Retina (tissue), 1 donor: ENCODE measurements at regions not wholly inside any gene's neighbourhood (a gene's known extent, or its start where the extent isn't known, plus 50 kb on each side); places are given as distances from the start of the nearest gene placed in this dataset.

Source experiments
- DNase-seq: peaks from one replicate; pipeline ENCODE4 v3.0.0-alpha.2; 2016

GRCh38 chr16:81185416-81185815 lies 53.1 kb upstream of the BCO1 start:
- DNase-seq, result no peak

GRCh38 chr16:81181013-81181720 lies 57.3 kb upstream of the BCO1 start:
- peak; percentile 53 for DNase-seq

- DNase-seq, result no peak
These were observed 57.9 kb upstream of the BCO1 start for GRCh38 chr16:81180578-81180977.

- no peak for DNase-seq
These were observed 59.3 kb upstream of the BCO1 start for GRCh38 chr16:81179219-81179618.

- no peak for DNase-seq
These were observed 63.1 kb upstream of the BCO1 start for GRCh38 chr16:81175325-81175891.

- no peak for DNase-seq
These were observed 63.7 kb upstream of the BCO1 start for GRCh38 chr16:81174644-81175324.

GRCh38 chr16:81172769-81173658 lies 65.5 kb upstream of the BCO1 start:
- DNase-seq, result no peak

- DNase-seq, result no peak
These were observed 67.7 kb upstream of the BCO1 start for GRCh38 chr16:81170824-81171223.

- no peak for DNase-seq
These were observed 70.1 kb upstream of the BCO1 start for GRCh38 chr16:81168406-81168805.

GRCh38 chr16:81167851-81168250 lies 70.6 kb upstream of the BCO1 start:
- DNase-seq, result no peak

GRCh38 chr16:81166417-81167300 lies 70.5 kb upstream of the GCSH start:
- no peak for DNase-seq

- no peak for DNase-seq
These were observed 69.4 kb upstream of the GCSH start for GRCh38 chr16:81165411-81166097.

GRCh38 chr16:81164958-81165357 lies 68.8 kb upstream of the GCSH start:
- DNase-seq, result no peak

GRCh38 chr16:81164481-81164880 lies 68.3 kb upstream of the GCSH start:
- no peak for DNase-seq

GRCh38 chr16:81163671-81164070 lies 67.5 kb upstream of the GCSH start:
- DNase-seq, result no peak

- DNase-seq, result peak; percentile 36
These were observed 62.8 kb upstream of the GCSH start for GRCh38 chr16:81158964-81159363.

- no peak for DNase-seq
These were observed 59.6 kb upstream of the GCSH start for GRCh38 chr16:81155769-81156168.

- DNase-seq, result no peak
These were observed 55.6 kb upstream of the GCSH start for GRCh38 chr16:81151648-81152310.

- no peak for DNase-seq
These were observed 53.4 kb upstream of the GCSH start for GRCh38 chr16:81149614-81150013.

GRCh38 chr16:81148277-81148676 lies 52.1 kb upstream of the GCSH start:
- DNase-seq, result no peak
